GM19452 (cell line): ENCODE measurements at regions not wholly inside any gene's neighbourhood (a gene's known extent, or its start where the extent isn't known, plus 50 kb on each side); places are given as distances from the start of the nearest gene placed in this dataset.

Experiments used
- ATAC-seq: cut with Tn5 transposase; IDR thresholded peaks from one replicate; pipeline ENCODE4 v1.9.1; 2021; ENCODE audit not compliant: unreplicated experiment

- no peak for ATAC-seq
Measured at GRCh38 chr14:29265852-29266251, 499.3 kb downstream of the FOXG1 start.

GRCh38 chr14:29271669-29272068 is 505.1 kb downstream of the FOXG1 start:
- ATAC-seq: no peak

DNA sequence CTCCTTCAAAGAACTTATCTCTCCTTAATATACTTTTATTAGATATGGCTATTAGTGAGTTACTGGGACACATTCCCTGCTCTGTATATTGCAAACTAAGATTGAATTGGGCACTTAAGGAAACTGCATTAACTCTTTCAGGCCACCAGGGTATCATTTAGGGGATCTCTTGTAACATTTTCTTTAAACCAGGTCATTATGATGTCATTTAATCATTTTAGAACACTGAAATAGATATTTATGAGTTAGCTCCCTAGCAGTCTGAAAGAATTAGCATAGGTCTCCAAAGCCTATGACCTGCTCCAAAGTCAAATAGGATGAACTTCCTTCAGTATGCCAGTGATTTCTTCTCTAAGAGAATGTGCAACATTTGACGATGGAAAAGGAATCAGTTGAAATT is 506.9 kb downstream of the FOXG1 start:
- ATAC-seq: no peak

- no peak for ATAC-seq
Measured at GRCh38 chr14:29274890-29275596, 508.5 kb downstream of the FOXG1 start.

DNA sequence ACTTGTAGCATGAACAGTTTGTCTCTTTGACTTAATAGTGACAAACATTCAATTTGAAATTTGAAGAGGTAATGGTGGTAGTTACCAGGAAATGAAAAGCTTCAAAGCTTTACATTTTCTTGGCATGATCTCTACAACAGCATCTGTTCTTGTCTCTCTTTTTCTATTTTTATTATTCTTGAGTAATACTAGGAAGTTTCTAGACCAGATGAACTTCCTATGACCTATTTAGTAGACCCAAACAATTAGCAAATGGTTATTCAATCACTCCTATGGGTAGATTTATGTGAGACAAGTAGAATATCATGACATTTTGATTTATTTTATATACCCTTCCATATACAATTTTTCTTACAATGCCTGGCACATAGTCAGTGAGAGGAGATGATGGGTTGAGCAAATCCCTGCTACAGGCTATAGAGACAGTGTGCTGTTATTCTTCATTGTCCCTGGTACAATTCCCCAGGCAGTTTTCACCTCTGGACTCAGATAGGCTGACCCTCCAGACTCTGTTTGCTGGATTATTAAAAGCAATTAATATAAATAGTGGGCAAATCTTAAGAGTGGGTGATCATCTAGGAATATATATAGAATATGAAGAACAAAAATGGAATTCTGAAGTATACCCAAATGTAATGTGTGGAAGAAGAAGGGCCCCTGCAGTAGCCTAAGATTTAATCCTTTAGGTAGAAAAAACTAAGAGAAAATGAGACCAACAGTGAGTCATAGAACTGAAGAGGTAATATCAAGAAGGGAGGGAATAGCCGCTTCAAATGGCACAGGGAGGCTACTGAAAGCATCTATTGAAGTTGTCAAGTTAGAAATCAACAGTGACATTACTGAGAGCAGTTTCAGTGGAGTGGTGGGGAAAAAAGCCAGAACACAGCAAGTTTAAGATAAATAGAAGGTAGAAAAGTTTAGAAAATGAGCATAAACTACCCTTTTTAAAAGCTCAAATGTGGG is 512.0 kb downstream of the FOXG1 start:
- no peak for ATAC-seq

DNA sequence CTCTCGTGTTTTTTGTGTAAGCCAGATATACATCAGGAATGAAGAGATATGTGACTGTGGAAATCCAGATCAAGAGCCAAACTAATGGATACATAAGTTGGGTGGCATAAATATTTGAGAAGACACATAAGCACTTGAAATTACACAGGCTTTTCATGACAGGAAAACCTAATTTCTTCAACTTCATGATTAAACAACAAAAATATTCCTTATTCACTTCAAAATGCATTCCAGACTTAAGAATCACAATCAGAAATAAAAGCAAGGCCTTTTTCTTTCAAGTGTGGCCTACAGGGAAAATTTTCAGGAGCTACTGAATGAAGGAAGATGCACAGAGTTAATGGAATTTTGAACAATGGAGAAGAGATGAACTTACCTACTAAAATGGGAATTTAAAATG is 515.6 kb downstream of the FOXG1 start:
- ATAC-seq: no peak

- no peak for ATAC-seq
Measured at GRCh38 chr14:29290441-29290840, 523.9 kb downstream of the FOXG1 start.

DNA sequence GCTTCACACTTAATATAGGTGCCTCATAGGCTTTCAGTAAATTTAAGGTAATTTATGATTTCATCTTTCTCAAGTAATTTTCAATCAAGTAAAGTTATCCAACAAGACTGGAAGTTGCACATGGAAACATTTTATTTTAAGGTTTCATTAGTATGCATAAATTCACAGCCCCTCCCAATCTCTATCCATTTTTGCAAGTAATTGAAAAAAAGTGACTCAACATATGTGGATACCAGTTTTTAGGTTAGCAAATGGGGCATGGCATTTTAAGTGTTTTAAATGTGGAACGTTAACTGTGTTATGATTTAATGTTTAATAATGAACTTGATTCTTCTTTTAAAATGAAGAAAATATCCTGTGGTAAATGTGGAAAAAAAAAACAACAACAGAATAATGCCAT is 532.8 kb downstream of the FOXG1 start:
- ATAC-seq: no peak

DNA sequence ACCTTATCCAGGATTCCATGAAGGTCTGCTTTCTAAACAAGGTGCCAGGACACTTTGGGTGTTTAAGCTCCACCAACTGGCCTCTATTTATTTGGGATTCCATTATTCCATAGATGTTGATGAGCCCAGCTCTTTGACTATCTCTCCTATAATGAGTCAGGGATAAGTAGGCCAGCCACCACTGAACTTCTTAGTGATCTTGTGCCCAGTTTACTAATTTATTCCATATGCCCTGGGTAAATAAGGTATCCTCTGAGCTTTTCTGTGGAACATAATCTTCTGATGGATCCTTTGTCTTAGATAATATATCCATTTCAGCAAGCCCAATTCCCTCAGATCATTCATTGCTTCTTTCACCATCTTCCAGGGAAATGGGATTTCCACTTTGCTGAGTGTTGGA is 535.0 kb downstream of the FOXG1 start:
- ATAC-seq: no peak

DNA sequence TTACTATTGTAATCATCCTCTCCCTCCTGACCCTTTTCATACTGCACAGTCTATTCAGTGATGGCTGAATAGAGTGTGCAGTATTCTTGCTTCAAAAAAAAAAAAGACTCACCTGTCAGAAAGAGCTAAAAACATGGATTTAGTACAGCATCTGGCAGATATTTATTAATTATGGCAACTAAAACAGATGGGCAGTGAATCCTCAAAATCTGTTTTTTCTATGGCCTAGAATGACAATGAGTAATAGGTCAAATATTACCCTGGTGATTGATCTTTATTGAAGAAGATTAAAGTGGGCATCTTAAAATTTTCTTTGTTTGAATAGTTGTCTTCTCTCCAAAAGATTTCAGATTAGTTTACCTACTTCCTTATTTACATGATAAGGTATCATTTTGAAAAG is 543.6 kb downstream of the FOXG1 start:
- no peak for ATAC-seq

GRCh38 chr14:29310757-29311156 is 544.2 kb downstream of the FOXG1 start:
- ATAC-seq: no peak

- no peak for ATAC-seq
Measured at GRCh38 chr14:29311983-29312382, 545.4 kb downstream of the FOXG1 start.

GRCh38 chr14:29316936-29317335 is 550.3 kb downstream of the FOXG1 start:
- ATAC-seq: no peak

DNA sequence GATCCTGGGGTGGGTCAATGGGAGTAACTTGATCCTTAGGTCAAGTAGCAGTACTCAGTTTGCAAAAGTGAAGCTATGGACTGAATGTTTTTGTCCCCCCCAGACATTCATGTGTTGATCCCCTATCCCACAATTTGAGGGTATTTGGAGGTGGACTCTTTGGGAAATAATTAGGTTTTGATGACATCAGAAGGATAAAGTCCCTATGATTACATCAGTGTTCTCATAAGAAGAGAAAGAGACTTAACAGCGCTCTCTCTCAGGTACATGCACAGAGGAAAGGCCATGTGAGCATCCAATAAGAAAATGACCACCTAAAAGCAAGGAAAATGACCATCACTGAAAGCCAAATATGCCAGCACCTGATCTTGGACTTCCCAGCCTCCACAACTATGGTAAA is 550.8 kb downstream of the FOXG1 start:
- ATAC-seq: no peak

DNA sequence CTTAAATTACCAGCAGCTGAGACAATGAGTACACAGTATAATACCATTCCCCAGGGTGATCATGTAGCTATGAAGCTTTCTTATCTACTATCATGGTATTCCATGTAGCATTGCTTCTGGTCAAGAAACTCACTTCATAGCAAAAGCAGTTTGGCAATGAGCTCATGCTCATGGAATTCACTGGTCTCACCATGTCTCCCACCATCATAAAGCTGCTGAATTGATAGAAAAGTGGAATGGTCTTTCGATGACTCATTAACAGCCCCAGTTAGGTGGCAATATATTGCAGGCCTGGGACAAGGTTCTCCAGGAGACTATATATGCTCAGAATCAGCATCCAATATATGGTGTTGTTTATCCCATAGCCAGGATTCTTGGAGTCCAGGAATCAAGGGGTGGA is 553.7 kb downstream of the FOXG1 start:
- ATAC-seq: no peak

DNA sequence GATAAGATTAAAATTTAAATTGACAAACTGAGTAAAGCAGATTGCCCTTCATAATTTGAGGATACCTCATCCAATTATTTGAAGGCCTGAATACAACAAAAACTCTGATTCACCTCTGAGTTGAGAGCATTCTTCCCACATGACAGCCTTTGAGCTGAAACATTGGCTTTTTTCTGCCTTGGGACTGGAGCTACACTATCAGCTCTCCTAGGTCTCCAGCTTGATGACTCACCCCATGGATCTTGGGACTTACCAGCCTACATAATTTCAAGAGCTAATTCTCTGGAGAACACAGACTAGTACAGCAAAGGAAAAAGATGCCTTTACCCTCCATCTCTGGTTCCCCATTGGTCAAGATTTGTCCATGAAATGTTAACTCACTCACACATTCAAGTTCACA is 555.1 kb downstream of the FOXG1 start:
- no peak for ATAC-seq

DNA sequence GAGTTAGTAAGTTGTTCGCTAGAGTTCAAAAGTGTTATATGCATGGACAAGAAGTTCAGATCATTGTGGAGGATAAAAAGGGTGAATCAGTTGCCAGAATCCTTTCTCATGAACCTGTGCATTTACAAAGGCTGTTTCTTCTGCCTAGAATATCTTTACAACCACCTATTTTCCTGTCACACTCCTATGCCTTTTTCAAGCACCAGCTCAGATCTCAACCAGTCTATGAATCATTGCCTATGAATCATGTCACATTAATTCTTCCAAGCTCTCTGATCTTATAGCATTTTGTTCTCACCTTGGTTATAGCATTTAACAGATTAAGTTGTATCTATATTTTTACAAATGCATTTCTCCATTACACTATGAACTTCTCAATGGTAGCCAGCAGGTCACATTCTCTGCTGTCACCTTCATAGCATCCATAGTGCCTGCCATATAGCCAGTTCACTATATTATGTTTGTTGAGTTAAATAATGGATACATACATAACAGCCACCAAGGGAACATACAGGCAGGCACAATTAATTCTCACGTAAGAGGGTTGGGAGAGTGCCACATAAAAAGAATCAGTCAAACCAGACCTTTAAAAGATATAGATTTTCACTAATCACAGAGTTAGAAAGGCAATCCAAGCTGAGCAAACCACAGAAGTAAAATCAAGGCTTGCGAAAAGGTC is 573.0 kb downstream of the FOXG1 start:
- ATAC-seq: no peak

DNA sequence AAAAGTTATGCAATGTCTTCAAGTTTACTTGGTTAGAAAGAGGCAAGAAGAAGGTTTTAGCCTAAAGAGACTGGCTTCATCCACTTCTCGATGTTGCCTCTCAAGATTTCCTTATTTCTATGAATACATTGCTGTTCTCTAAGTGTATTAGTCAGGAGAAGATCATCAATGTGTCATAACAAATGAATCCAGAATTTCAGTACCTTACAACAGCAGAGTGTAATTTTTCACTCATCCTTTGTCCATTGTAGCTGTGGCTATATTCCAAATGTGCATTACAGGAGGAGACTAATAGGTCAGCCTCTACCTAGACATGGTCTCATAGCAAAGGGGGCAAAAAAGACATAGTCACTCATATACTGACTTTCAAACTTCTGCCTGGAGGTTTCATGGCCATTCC is 579.1 kb downstream of the PRKD1 start:
- ATAC-seq: no peak

- no peak for ATAC-seq
Measured at GRCh38 chr14:29350496-29350895, 577.2 kb downstream of the PRKD1 start.

DNA sequence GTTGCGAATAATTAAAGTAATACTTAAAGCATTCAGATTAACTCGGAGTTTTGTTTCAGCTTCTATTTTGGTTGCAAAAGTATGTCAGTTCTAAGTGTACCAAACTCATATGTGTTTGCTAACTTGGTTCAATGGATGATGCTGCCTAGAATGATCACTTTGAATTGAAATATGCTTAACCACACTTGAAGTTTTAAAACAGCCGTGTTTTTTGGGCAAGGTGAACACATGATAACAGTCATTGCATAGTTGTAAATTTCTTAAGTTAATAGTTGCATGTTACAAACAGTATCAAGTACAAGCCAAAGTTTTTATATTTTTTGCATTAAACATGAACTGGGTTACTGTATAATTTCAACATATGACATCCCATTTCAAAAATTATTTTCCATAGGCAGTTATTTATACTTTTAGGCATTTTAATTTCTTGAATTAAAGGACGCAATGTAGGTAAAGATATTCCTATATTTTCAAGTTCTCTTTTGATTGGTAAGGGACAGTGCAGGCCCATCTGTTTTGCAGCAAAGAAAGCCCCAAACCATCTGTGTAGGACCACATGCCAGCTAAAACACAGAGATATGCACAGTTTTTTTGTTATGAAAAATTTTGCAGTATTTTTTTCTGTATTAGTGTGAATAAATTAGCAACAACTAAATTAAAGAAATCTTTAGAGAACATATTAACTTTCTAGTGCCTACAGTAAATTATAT is 575.5 kb downstream of the PRKD1 start:
- no peak for ATAC-seq

- no peak for ATAC-seq
Measured at GRCh38 chr14:29352706-29353080, 575.0 kb downstream of the PRKD1 start.
